Fibroblast of lung (primary cell): ENCODE measurements at regions not wholly inside any gene's neighbourhood (a gene's known extent, or its start where the extent isn't known, plus 50 kb on each side); places are given as distances from the start of the nearest gene placed in this dataset.

Experiments
- DNase-seq, 2 donors: peaks; one replicate each; pipeline versions ENCODE4 v3.0.0 to v3.0.0-alpha.2; 2010; ENCODE audit warnings: low read depth in 2 of 2
- H2AFZ ChIP-seq: 2 replicates; pipeline ENCODE4 v1.5.1; 2012; ENCODE audit warnings: low read length, control low read depth, inconsistent platforms
- H3K27ac ChIP-seq: 2 replicates; pipeline ENCODE4 v1.5.1; 2011; ENCODE audit warnings: low read length, control low read depth; ENCODE audit not compliant: insufficient read depth
- H3K27me3 ChIP-seq: 2 replicates; pipeline ENCODE4 v1.5.1; 2011; ENCODE audit warnings: mild to moderate bottlenecking, low read length; ENCODE audit not compliant: control insufficient read depth, insufficient read depth
- H3K36me3 ChIP-seq: 2 replicates; pipeline ENCODE4 v1.5.1; 2011; ENCODE audit warnings: low read length; ENCODE audit not compliant: control insufficient read depth, insufficient read depth
- H3K4me1 ChIP-seq: 2 replicates; pipeline ENCODE4 v1.5.1; 2011; ENCODE audit warnings: low read length; ENCODE audit not compliant: control insufficient read depth, insufficient read depth; ENCODE audit errors: extremely low read depth
- H3K4me2 ChIP-seq: 2 replicates; pipeline ENCODE4 v1.5.1; 2011; ENCODE audit warnings: low read length, control low read depth; ENCODE audit not compliant: insufficient read depth; ENCODE audit errors: extremely low read depth
- H3K4me3 ChIP-seq, 4 experiments: fragments of 200-600 bp in 1 of 4; sonication (generic) in 1 of 4; replicated peaks in 1 of 4; 2 replicates each; pipeline ENCODE4 v1.5.1; 2011 to 2016; ENCODE audit warnings: low read length in 4 of 4, low read depth in 3 of 4, mild to moderate bottlenecking in 3 of 4, control low read depth in 2 of 4, inconsistent platforms in 1 of 4, mixed read lengths in 1 of 4; ENCODE audit not compliant: insufficient read depth in 1 of 4; ENCODE audit errors: control extremely low read depth in 1 of 4
- H3K79me2 ChIP-seq: 2 replicates; pipeline ENCODE4 v1.5.1; 2012; ENCODE audit warnings: mild to moderate bottlenecking, low read length, inconsistent platforms; ENCODE audit not compliant: control insufficient read depth, insufficient read depth
- H3K9ac ChIP-seq: 2 replicates; pipeline ENCODE4 v1.5.1; 2011; ENCODE audit warnings: mild to moderate bottlenecking, low read length, control low read depth; ENCODE audit not compliant: insufficient read depth
- H3K9me3 ChIP-seq: 2 replicates; pipeline ENCODE4 v1.5.1; 2012; ENCODE audit warnings: low read depth, low read length; ENCODE audit not compliant: control insufficient read depth, insufficient read depth
- H4K20me1 ChIP-seq: 2 replicates; pipeline ENCODE4 v1.5.1; 2011; ENCODE audit warnings: low read length; ENCODE audit not compliant: control insufficient read depth, insufficient read depth; ENCODE audit errors: extremely low read depth
- CTCF ChIP-seq, 2 donors: IDR thresholded peaks in 1 of 2; conservative IDR thresholded peaks in 1 of 2; 1 replicate in 1 of 2; 2 replicates in 1 of 2; pipeline ENCODE4 v1.5.1; 2011 to 2012; ENCODE audit warnings: low read length in 2 of 2, control low read depth in 1 of 2, inconsistent platforms in 1 of 2, low read depth in 1 of 2, mild to moderate bottlenecking in 1 of 2
- EZH2 ChIP-seq: IDR thresholded peaks from 2 replicates; pipeline ENCODE4 v1.5.1; 2012; ENCODE audit warnings: low read length, control low read depth, mild to moderate bottlenecking; ENCODE audit errors: missing control alignments

GRCh38 chr21:38984982-38985567 lies 179.3 kb downstream of the ETS2 start:
- H3K27me3 ChIP-seq: no peaks in the 10 kb centered on the region
- H3K9ac ChIP-seq: no peak overlapping the region
- peak overlapping the region; percentile 81 for H3K4me2 ChIP-seq
- no peaks in the 10 kb centered on the region for H3K9me3 ChIP-seq
- TF ChIP-seq EZH2 (no peak), CTCF (conservative IDR thresholded peaks at IDR 0.05 in 1 of 2, IDR thresholded peaks at IDR 0.05 in 1 of 2; ENCODE audit: low read depth in 1 of 2, low read length in 2 of 2) (no peak)
- H4K20me1 ChIP-seq: no peaks in the 10 kb centered on the region
- peak overlapping the region; percentile 71 for H3K27ac ChIP-seq
- no peaks in the 10 kb centered on the region for H3K79me2 ChIP-seq
- no peak overlapping the region for H2AFZ ChIP-seq
- H3K4me3 ChIP-seq: no peak overlapping the region
- DNase-seq: peak; percentile 92 to 96
- H3K36me3 ChIP-seq: no peaks in the 10 kb centered on the region
- H3K4me1 ChIP-seq: peaks cover 46% of the 10 kb centered on the region

- Histone ChIP-seq H3K4me3 (no peak overlapping the region), H3K9me3 (no peaks in the 10 kb centered on the region), H3K36me3 (no peaks in the 10 kb centered on the region), H3K27ac (peak overlapping the region; percentile 71), H4K20me1 (no peaks in the 10 kb centered on the region), H3K4me2 (peak overlapping the region; percentile 62), H2AFZ (no peak overlapping the region), H3K4me1 (peaks cover 44% of the 10 kb centered on the region), H3K79me2 (no peaks in the 10 kb centered on the region), H3K9ac (no peak overlapping the region), H3K27me3 (no peaks in the 10 kb centered on the region)
- DNase-seq: peak in 1 of 2 donors; percentile 55
- no peak for TF ChIP-seq EZH2
- no peak for TF ChIP-seq CTCF (conservative IDR thresholded peaks at IDR 0.05 in 1 of 2, IDR thresholded peaks at IDR 0.05 in 1 of 2; ENCODE audit: low read depth in 1 of 2, low read length in 2 of 2)
These were observed 178.8 kb downstream of the ETS2 start for GRCh38 chr21:38984568-38984967.

- Histone ChIP-seq H4K20me1 (no peaks in the 10 kb centered on the region), H3K4me2 (no peak overlapping the region), H3K27ac (no peak overlapping the region), H3K4me3 (no peak overlapping the region), H3K4me1 (peaks cover 39% of the 10 kb centered on the region), H2AFZ (no peak overlapping the region), H3K27me3 (no peaks in the 10 kb centered on the region), H3K79me2 (no peaks in the 10 kb centered on the region), H3K9me3 (no peaks in the 10 kb centered on the region), H3K36me3 (no peaks in the 10 kb centered on the region), H3K9ac (no peak overlapping the region)
- TF ChIP-seq CTCF (conservative IDR thresholded peaks at IDR 0.05 in 1 of 2, IDR thresholded peaks at IDR 0.05 in 1 of 2; ENCODE audit: low read depth in 1 of 2, low read length in 2 of 2) (no peak), EZH2 (no peak)
- DNase-seq: no peak
These were observed 177.8 kb downstream of the ETS2 start for GRCh38 chr21:38983560-38983959.
